C4-2B (cell line): ENCODE measurements at regions not wholly inside any gene's neighbourhood (a gene's known extent, or its start where the extent isn't known, plus 50 kb on each side); places are given as distances from the start of the nearest gene placed in this dataset.

ENCODE experiments used
- CTCF ChIP-seq: fragments of 450-650 bp; conservative IDR thresholded peaks from 2 replicates; pipeline ENCODE4 v1.5.1; 2017; ENCODE audit warnings: mild to moderate bottlenecking
- ZFX ChIP-seq: fragments of 450-650 bp; IDR thresholded peaks from 2 replicates; pipeline ENCODE4 v1.6.1; 2017

- TF ChIP-seq CTCF, result no peak
- TF ChIP-seq ZFX, result no peak
These were observed 196.0 kb downstream of the MAF start for GRCh38 chr16:79404571-79404970.
